Activated CD8-positive, alpha-beta memory T cell treated with anti-CD3 and anti-CD28 coated beads for 24 hours (primary cell): ENCODE measurements at regions not wholly inside any gene's neighbourhood (a gene's known extent, or its start where the extent isn't known, plus 50 kb on each side); places are given as distances from the start of the nearest gene placed in this dataset.
"Not testable (repeated sequence)": the region's sequence is repeated elsewhere in the genome, so short reads cannot be mapped to it uniquely, and the experiment has no call there.

Source experiments
- DNase-seq: peaks from one replicate; pipeline ENCODE4 v3.0.0-alpha.2; 2020

GRCh38 chr1:189718147-189718795 is 759.4 kb downstream of the BRINP3 start:
- not testable (repeated sequence) for DNase-seq

- no peak for DNase-seq
Observed at GRCh38 chr1:189726806-189727205, 750.9 kb downstream of the BRINP3 start.

- DNase-seq, result no peak
Observed at GRCh38 chr1:189751311-189751710, 726.4 kb downstream of the BRINP3 start.

GRCh38 chr1:189752461-189752995 is 725.1 kb downstream of the BRINP3 start:
- DNase-seq, result no peak

GRCh38 chr1:189755100-189755499 is 722.6 kb downstream of the BRINP3 start:
- not testable (repeated sequence) for DNase-seq

- DNase-seq, result no peak
Observed at GRCh38 chr1:189764391-189765320, 713.0 kb downstream of the BRINP3 start.

- DNase-seq, result no peak
Observed at GRCh38 chr1:189769448-189769847, 708.2 kb downstream of the BRINP3 start.

- DNase-seq, result no peak
Observed at GRCh38 chr1:189774721-189775287, 702.9 kb downstream of the BRINP3 start.

GRCh38 chr1:189775343-189775742 is 702.3 kb downstream of the BRINP3 start:
- no peak for DNase-seq

GRCh38 chr1:189779034-189779433 is 698.6 kb downstream of the BRINP3 start:
- DNase-seq, result no peak

- DNase-seq, result no peak
Observed at GRCh38 chr1:189782295-189782694, 695.4 kb downstream of the BRINP3 start.

GRCh38 chr1:189783456-189783855 is 694.2 kb downstream of the BRINP3 start:
- DNase-seq, result no peak

- no peak for DNase-seq
Observed at GRCh38 chr1:189786761-189787160, 690.9 kb downstream of the BRINP3 start.

GRCh38 chr1:189787201-189787600 is 690.5 kb downstream of the BRINP3 start:
- DNase-seq, result no peak

GRCh38 chr1:189790335-189790734 is 687.3 kb downstream of the BRINP3 start:
- no peak for DNase-seq

GRCh38 chr1:189803364-189803763 is 674.3 kb downstream of the BRINP3 start:
- DNase-seq, result no peak

GRCh38 chr1:189804352-189804751 is 673.3 kb downstream of the BRINP3 start:
- no peak for DNase-seq

GRCh38 chr1:189805735-189806134 is 671.9 kb downstream of the BRINP3 start:
- no peak for DNase-seq

- DNase-seq, result not testable (repeated sequence)
Observed at GRCh38 chr1:189810639-189811038, 667.0 kb downstream of the BRINP3 start.

GRCh38 chr1:189811960-189812359 is 665.7 kb downstream of the BRINP3 start:
- DNase-seq, result no peak

- no peak for DNase-seq
Observed at GRCh38 chr1:189816558-189816957, 661.1 kb downstream of the BRINP3 start.

- no peak for DNase-seq
Observed at GRCh38 chr1:189819751-189820150, 657.9 kb downstream of the BRINP3 start.

GRCh38 chr1:189821833-189822232 is 655.8 kb downstream of the BRINP3 start:
- no peak for DNase-seq

GRCh38 chr1:189834813-189835212 is 642.9 kb downstream of the BRINP3 start:
- no peak for DNase-seq
